H1 (cell line): ENCODE measurements at regions not wholly inside any gene's neighbourhood (a gene's known extent, or its start where the extent isn't known, plus 50 kb on each side); places are given as distances from the start of the nearest gene placed in this dataset.

Experiments used
- BRCA1 ChIP-seq: IDR thresholded peaks from 2 replicates; pipeline ENCODE4 v1.6.1; 2012; ENCODE audit warnings: low read depth, low read length, improper control_type of control experiment
- CREB1 ChIP-seq: IDR thresholded peaks from 2 replicates; pipeline ENCODE4 v1.6.1; 2012; ENCODE audit warnings: inconsistent platforms
- EP300 ChIP-seq, 2 experiments: IDR thresholded peaks; 1 replicate in 1 of 2; 2 replicates in 1 of 2; pipeline ENCODE4 v1.6.1; 2011 to 2012; ENCODE audit warnings: low read depth in 2 of 2, low read length in 2 of 2, mild to moderate bottlenecking in 2 of 2, borderline replicate concordance in 1 of 2, inconsistent platforms in 1 of 2, moderate library complexity in 1 of 2
- EZH2 ChIP-seq: fragments of 200-600 bp; sonication (generic); IDR thresholded peaks from 2 replicates; pipeline ENCODE4 v1.7.1; 2012; ENCODE audit warnings: low read depth, mild to moderate bottlenecking, moderate library complexity, low read length, inconsistent platforms; ENCODE audit not compliant: severe bottlenecking
- HDAC2 ChIP-seq, 2 experiments: fragments of 300-600 bp in 1 of 2; sonication (generic) in 1 of 2; IDR thresholded peaks; 2 replicates each; pipeline ENCODE4 v1.6.1; 2011 to 2012; ENCODE audit warnings: low read depth in 2 of 2, low read length in 2 of 2, mild to moderate bottlenecking in 2 of 2, moderate library complexity in 2 of 2, borderline replicate concordance in 1 of 2, inconsistent platforms in 1 of 2
- JUND ChIP-seq: IDR thresholded peaks from 2 replicates; pipeline ENCODE4 v1.6.1; 2011; ENCODE audit warnings: mild to moderate bottlenecking, improper control_type of control experiment, low read length
- NRF1 ChIP-seq: IDR thresholded peaks from 2 replicates; pipeline ENCODE4 v1.6.1; 2011; ENCODE audit warnings: mild to moderate bottlenecking, low read depth, low read length, improper control_type of control experiment
- POU5F1 ChIP-seq: IDR thresholded peaks from 2 replicates; pipeline ENCODE4 v1.6.1; 2011; ENCODE audit warnings: low read depth, mild to moderate bottlenecking, low read length, moderate library complexity
- RFX5 ChIP-seq: IDR thresholded peaks from 2 replicates; pipeline ENCODE4 v1.6.1; 2011; ENCODE audit warnings: low read depth, low read length, improper control_type of control experiment, borderline replicate concordance
- SAP30 ChIP-seq: fragments of 300-600 bp; sonication (generic); IDR thresholded peaks from 2 replicates; pipeline ENCODE4 v1.7.1; 2012; ENCODE audit warnings: low read length, moderate library complexity, mild to moderate bottlenecking, inconsistent platforms; ENCODE audit not compliant: insufficient read depth, insufficient replicate concordance
- TF ChIP-seq, protein P1 (sequence below), 3 experiments: IDR thresholded peaks; 1 replicate in 2 of 3; 2 replicates in 1 of 3; pipeline versions ENCODE4 v1.5.1 to v1.6.1; 2011; ENCODE audit warnings: low read length in 3 of 3, mild to moderate bottlenecking in 3 of 3, inconsistent platforms in 2 of 3, low read depth in 1 of 3, moderate library complexity in 1 of 3; ENCODE audit not compliant: insufficient read depth in 1 of 3; ENCODE audit errors: control extremely low read depth in 1 of 3
- TF ChIP-seq, protein P2 (sequence below): IDR thresholded peaks from 2 replicates; pipeline ENCODE4 v1.6.1; 2011; ENCODE audit warnings: low read length, improper control_type of control experiment

DNA sequence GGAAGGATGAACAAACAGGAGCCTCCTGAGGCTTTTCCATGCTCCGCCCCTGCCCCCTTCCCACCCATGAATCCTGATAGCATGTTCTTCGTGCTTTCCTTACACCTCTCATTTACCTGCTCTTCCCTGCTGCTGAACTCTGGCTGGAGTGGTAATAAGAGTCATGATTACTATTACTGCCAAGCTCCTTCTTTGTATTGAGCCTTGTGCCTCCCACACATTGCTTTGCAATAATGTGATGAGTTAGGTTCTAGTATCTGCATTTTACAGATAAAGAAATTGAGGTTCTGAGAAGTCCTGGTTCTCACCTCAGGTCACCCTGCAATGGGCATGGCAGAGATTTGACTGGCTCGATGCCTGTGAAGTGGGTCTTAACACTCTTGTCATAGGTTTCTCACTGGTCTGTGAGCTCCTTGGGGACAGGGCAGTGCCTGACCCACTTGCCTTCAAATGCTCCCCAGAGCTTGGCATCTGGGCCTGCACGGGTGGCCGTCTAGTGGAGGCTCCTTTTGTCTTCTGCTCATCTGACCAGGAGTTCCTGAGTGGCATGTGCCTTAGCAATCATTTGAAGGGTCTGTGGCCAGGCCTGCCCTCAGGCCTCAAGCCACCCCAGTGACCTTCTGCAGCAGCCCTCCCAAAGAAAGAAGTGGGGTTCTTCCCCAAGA, 309.2 kb upstream of the ZMIZ1 start:
- no peak for TF ChIP-seq JUND
- no peak for TF ChIP-seq EP300 (IDR thresholded peaks at IDR 0.05; ENCODE audit: borderline replicate concordance in 1 of 2, low read depth in 2 of 2, low read length in 2 of 2)
- TF ChIP-seq SAP30, result no peak
- TF ChIP-seq CREB1, result no peak
- TF ChIP-seq BRCA1, result no peak
- TF ChIP-seq POU5F1, result no peak
- TF ChIP-seq RFX5, result no peak
- TF ChIP-seq, protein P1, sequence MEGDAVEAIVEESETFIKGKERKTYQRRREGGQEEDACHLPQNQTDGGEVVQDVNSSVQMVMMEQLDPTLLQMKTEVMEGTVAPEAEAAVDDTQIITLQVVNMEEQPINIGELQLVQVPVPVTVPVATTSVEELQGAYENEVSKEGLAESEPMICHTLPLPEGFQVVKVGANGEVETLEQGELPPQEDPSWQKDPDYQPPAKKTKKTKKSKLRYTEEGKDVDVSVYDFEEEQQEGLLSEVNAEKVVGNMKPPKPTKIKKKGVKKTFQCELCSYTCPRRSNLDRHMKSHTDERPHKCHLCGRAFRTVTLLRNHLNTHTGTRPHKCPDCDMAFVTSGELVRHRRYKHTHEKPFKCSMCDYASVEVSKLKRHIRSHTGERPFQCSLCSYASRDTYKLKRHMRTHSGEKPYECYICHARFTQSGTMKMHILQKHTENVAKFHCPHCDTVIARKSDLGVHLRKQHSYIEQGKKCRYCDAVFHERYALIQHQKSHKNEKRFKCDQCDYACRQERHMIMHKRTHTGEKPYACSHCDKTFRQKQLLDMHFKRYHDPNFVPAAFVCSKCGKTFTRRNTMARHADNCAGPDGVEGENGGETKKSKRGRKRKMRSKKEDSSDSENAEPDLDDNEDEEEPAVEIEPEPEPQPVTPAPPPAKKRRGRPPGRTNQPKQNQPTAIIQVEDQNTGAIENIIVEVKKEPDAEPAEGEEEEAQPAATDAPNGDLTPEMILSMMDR (IDR thresholded peaks at IDR 0.05; ENCODE audit: control extremely low read depth in 1 of 3, insufficient read depth in 1 of 3, low read depth in 1 of 3, low read length in 3 of 3), result no peak
- TF ChIP-seq, protein P2, sequence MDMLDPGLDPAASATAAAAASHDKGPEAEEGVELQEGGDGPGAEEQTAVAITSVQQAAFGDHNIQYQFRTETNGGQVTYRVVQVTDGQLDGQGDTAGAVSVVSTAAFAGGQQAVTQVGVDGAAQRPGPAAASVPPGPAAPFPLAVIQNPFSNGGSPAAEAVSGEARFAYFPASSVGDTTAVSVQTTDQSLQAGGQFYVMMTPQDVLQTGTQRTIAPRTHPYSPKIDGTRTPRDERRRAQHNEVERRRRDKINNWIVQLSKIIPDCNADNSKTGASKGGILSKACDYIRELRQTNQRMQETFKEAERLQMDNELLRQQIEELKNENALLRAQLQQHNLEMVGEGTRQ, result no peak
- no peak for TF ChIP-seq EZH2
- no peak for TF ChIP-seq NRF1
- no peak for TF ChIP-seq HDAC2 (IDR thresholded peaks at IDR 0.05; ENCODE audit: borderline replicate concordance in 1 of 2, low read depth in 2 of 2, low read length in 2 of 2)
